ENCODE measurements at regions not wholly inside any gene's neighbourhood (a gene's known extent, or its start where the extent isn't known, plus 50 kb on each side); places are given as distances from the start of the nearest gene placed in this dataset.

- H3K36me3 ChIP-seq (ENCODE audit: control insufficient read depth, low read length) = no peaks in the 10 kb centered on the region
- no peak overlapping the region for H3K27ac ChIP-seq (ENCODE audit: low read depth, low read length)
- H3K4me2 ChIP-seq (ENCODE audit: low read length) = no peak overlapping the region
- no peaks in the 10 kb centered on the region for H3K27me3 ChIP-seq (ENCODE audit: control insufficient read depth, low read length)
- no peaks in the 10 kb centered on the region for H3K4me1 ChIP-seq (ENCODE audit: control insufficient read depth, low read length)
- no peaks in the 10 kb centered on the region for H3K79me2 ChIP-seq (ENCODE audit: control insufficient read depth, low read length)
- no peak overlapping the region for H3K4me3 ChIP-seq (ENCODE audit: low read length)
- H3F3A ChIP-seq (ENCODE audit: control insufficient read depth, insufficient read depth) = no peaks in the 10 kb centered on the region
- H3K9me3 ChIP-seq (ENCODE audit: control insufficient read depth, insufficient read depth, low read length) = no peaks in the 10 kb centered on the region
- H4K20me1 ChIP-seq (ENCODE audit: control insufficient read depth, insufficient read depth, low read depth, low read length) = no peaks in the 10 kb centered on the region
- H3K9me2 ChIP-seq (replicated peaks; ENCODE audit: control insufficient read depth, low read length) = no peaks in the 10 kb centered on the region
- no peak for TF ChIP-seq EZH2phosphoT487 (IDR thresholded peaks at IDR 0.05; ENCODE audit: borderline replicate concordance, low read length)
- TF ChIP-seq CTCF (IDR thresholded peaks at IDR 0.05; ENCODE audit: low read depth, low read length, poor library complexity, severe bottlenecking) = no peak
Observed at GRCh38 chr11:129324533-129325175, 51.0 kb upstream of the BARX2 start.

DNA sequence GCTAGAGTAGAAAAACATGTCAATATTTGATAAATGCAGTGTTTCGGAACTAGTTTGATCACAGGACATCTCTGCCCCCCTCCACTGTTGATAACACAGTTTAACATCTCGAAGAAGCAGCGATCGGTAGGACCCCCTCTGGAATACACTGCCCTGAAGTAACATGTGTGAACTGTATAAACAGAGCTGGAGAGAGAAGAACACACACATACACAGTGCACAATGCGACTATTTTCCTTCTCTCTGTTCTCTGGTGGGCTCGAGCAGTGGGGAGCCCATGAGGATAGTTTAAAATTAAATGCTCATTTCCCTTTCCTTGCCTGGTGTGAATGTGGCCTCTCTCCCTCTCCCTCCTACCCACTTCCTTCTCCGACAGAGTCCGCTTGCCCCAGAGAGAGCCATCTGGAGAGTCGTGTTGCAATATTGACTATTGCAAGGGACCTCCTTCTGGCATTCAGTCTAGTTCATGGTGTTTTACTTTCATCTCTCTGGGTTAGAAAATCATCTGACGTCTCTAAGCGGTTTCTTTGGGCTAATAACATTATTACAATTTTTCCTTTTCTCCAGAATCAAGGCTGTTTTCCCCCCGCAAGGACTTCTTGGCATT is 51.6 kb upstream of the BARX2 start:
- Histone ChIP-seq H3F3A (ENCODE audit: control insufficient read depth, insufficient read depth) (no peaks in the 10 kb centered on the region), H3K9me2 (replicated peaks; ENCODE audit: control insufficient read depth, low read length) (no peaks in the 10 kb centered on the region), H3K27me3 (ENCODE audit: control insufficient read depth, low read length) (no peaks in the 10 kb centered on the region), H3K9me3 (ENCODE audit: control insufficient read depth, insufficient read depth, low read length) (no peaks in the 10 kb centered on the region), H3K4me3 (ENCODE audit: low read length) (no peak overlapping the region), H3K79me2 (ENCODE audit: control insufficient read depth, low read length) (no peaks in the 10 kb centered on the region), H3K36me3 (ENCODE audit: control insufficient read depth, low read length) (no peaks in the 10 kb centered on the region), H3K4me2 (ENCODE audit: low read length) (no peak overlapping the region), H4K20me1 (ENCODE audit: control insufficient read depth, insufficient read depth, low read depth, low read length) (no peaks in the 10 kb centered on the region), H3K4me1 (ENCODE audit: control insufficient read depth, low read length) (no peaks in the 10 kb centered on the region), H3K27ac (ENCODE audit: low read depth, low read length) (no peak overlapping the region)
- TF ChIP-seq CTCF (IDR thresholded peaks at IDR 0.05; ENCODE audit: low read depth, low read length, poor library complexity, severe bottlenecking) = no peak

GRCh38 chr11:129322941-129323340 is 52.7 kb upstream of the BARX2 start:
- Histone ChIP-seq H3K4me1 (ENCODE audit: control insufficient read depth, low read length) (no peaks in the 10 kb centered on the region), H3F3A (ENCODE audit: control insufficient read depth, insufficient read depth) (no peaks in the 10 kb centered on the region), H3K36me3 (ENCODE audit: control insufficient read depth, low read length) (no peaks in the 10 kb centered on the region), H3K4me2 (ENCODE audit: low read length) (no peak overlapping the region), H3K27me3 (ENCODE audit: control insufficient read depth, low read length) (no peaks in the 10 kb centered on the region), H3K4me3 (ENCODE audit: low read length) (no peak overlapping the region), H3K79me2 (ENCODE audit: control insufficient read depth, low read length) (no peaks in the 10 kb centered on the region), H3K27ac (ENCODE audit: low read depth, low read length) (no peak overlapping the region), H4K20me1 (ENCODE audit: control insufficient read depth, insufficient read depth, low read depth, low read length) (no peaks in the 10 kb centered on the region), H3K9me3 (ENCODE audit: control insufficient read depth, insufficient read depth, low read length) (no peaks in the 10 kb centered on the region), H3K9me2 (replicated peaks; ENCODE audit: control insufficient read depth, low read length) (no peaks in the 10 kb centered on the region)
- TF ChIP-seq EZH2phosphoT487 (IDR thresholded peaks at IDR 0.05; ENCODE audit: borderline replicate concordance, low read length) (no peak), CTCF (IDR thresholded peaks at IDR 0.05; ENCODE audit: low read depth, low read length, poor library complexity, severe bottlenecking) (no peak)
